ENCODE measurements at regions not wholly inside any gene's neighbourhood (a gene's known extent, or its start where the extent isn't known, plus 50 kb on each side); places are given as distances from the start of the nearest gene placed in this dataset.
"Not testable (repeated sequence)": the region's sequence is repeated elsewhere in the genome, so short reads cannot be mapped to it uniquely, and the experiment has no call there.

GRCh38 chr7:101744588-101744987, 72.8 kb upstream of the CUX1 start:
- DNase-seq: no peak

GRCh38 chr7:101746314-101746713, 71.1 kb upstream of the CUX1 start:
- no peak for DNase-seq

- no peak for DNase-seq
Measured at GRCh38 chr7:101747053-101747878, 70.2 kb upstream of the CUX1 start.

- no peak for DNase-seq
Measured at GRCh38 chr7:101747879-101748345, 69.5 kb upstream of the CUX1 start.

- DNase-seq: no peak
Measured at GRCh38 chr7:101749891-101750290, 67.5 kb upstream of the CUX1 start.

- DNase-seq: no peak
Measured at GRCh38 chr7:101753316-101753715, 64.1 kb upstream of the CUX1 start.

- DNase-seq: peak; percentile 24
Measured at GRCh38 chr7:101754424-101755159, 62.8 kb upstream of the CUX1 start.

- DNase-seq: no peak
Measured at GRCh38 chr7:101757879-101758278, 59.5 kb upstream of the CUX1 start.

GRCh38 chr7:101758519-101758918, 58.9 kb upstream of the CUX1 start:
- not testable (repeated sequence) for DNase-seq

- no peak for DNase-seq
Measured at GRCh38 chr7:101764221-101764620, 53.2 kb upstream of the CUX1 start.

GRCh38 chr7:101767544-101767943, 49.9 kb upstream of the CUX1 start:
- no peak for DNase-seq
